Gastroesophageal sphincter (tissue), 3 donors: ENCODE measurements at regions not wholly inside any gene's neighbourhood (a gene's known extent, or its start where the extent isn't known, plus 50 kb on each side); places are given as distances from the start of the nearest gene placed in this dataset.

Source experiments
- EP300 ChIP-seq: sonication (generic); formaldehyde crosslinking; IDR thresholded peaks from one replicate; pipeline ENCODE4 v1.6.1; 2017; ENCODE audit warnings: antibody characterized with exemption, mild to moderate bottlenecking
- POLR2A ChIP-seq, 2 donors: fragments of 450-650 bp; IDR thresholded peaks; one replicate each; pipeline ENCODE4 v1.6.1; 2017; ENCODE audit warnings: antibody characterized with exemption in 2 of 2, mild to moderate bottlenecking in 2 of 2, moderate library complexity in 1 of 2
- POLR2AphosphoS5 ChIP-seq: sonication (generic); formaldehyde crosslinking; IDR thresholded peaks from one replicate; pipeline ENCODE4 v1.6.1; 2017; ENCODE audit warnings: antibody characterized with exemption
- TF ChIP-seq, protein P1 (sequence below), 4 experiments: fragments of 200-600 bp in 2 of 4; fragments of 450-650 bp in 2 of 4; sonication (generic) in 1 of 4; IDR thresholded peaks; one replicate each; pipeline ENCODE4 v1.5.1; 2017 to 2019; ENCODE audit warnings: antibody characterized with exemption in 4 of 4, mild to moderate bottlenecking in 2 of 4, moderate library complexity in 2 of 4

GRCh38 chr5:8628521-8628920, 759.6 kb downstream of the MTRR start:
- TF ChIP-seq, protein P1, sequence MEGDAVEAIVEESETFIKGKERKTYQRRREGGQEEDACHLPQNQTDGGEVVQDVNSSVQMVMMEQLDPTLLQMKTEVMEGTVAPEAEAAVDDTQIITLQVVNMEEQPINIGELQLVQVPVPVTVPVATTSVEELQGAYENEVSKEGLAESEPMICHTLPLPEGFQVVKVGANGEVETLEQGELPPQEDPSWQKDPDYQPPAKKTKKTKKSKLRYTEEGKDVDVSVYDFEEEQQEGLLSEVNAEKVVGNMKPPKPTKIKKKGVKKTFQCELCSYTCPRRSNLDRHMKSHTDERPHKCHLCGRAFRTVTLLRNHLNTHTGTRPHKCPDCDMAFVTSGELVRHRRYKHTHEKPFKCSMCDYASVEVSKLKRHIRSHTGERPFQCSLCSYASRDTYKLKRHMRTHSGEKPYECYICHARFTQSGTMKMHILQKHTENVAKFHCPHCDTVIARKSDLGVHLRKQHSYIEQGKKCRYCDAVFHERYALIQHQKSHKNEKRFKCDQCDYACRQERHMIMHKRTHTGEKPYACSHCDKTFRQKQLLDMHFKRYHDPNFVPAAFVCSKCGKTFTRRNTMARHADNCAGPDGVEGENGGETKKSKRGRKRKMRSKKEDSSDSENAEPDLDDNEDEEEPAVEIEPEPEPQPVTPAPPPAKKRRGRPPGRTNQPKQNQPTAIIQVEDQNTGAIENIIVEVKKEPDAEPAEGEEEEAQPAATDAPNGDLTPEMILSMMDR (IDR thresholded peaks at IDR 0.05): no peak
- TF ChIP-seq POLR2AphosphoS5 (no peak), POLR2A (IDR thresholded peaks at IDR 0.05) (no peak), EP300 (no peak)
